HG03342 (cell line): ENCODE measurements at regions not wholly inside any gene's neighbourhood (a gene's known extent, or its start where the extent isn't known, plus 50 kb on each side); places are given as distances from the start of the nearest gene placed in this dataset.
A peak's percentile ranks its signal among the peaks of the same experiment; 100 is the strongest.

Experiments used
- ATAC-seq: cut with Tn5 transposase; IDR thresholded peaks from one replicate; pipeline ENCODE4 v1.9.1; 2021; ENCODE audit warnings: mild to moderate bottlenecking, moderate library complexity; ENCODE audit not compliant: unreplicated experiment

GRCh38 chr11:128198216-128198772 lies 389.1 kb downstream of the ETS1 start:
- ATAC-seq: no peak

- ATAC-seq: no peak
Observed at GRCh38 chr11:128196235-128196634, 391.1 kb downstream of the ETS1 start.

- no peak for ATAC-seq
Observed at GRCh38 chr11:128195756-128196155, 391.6 kb downstream of the ETS1 start.

GRCh38 chr11:128195057-128195751 lies 392.2 kb downstream of the ETS1 start:
- ATAC-seq: no peak

- no peak for ATAC-seq
Observed at GRCh38 chr11:128194216-128194615, 393.1 kb downstream of the ETS1 start.

- no peak for ATAC-seq
Observed at GRCh38 chr11:128193615-128194014, 393.7 kb downstream of the ETS1 start.

GRCh38 chr11:128190312-128190711 lies 397.0 kb downstream of the ETS1 start:
- no peak for ATAC-seq

GRCh38 chr11:128189823-128190222 lies 397.5 kb downstream of the ETS1 start:
- no peak for ATAC-seq

GRCh38 chr11:128188346-128189004 lies 398.9 kb downstream of the ETS1 start:
- no peak for ATAC-seq

GRCh38 chr11:128187835-128188234 lies 399.5 kb downstream of the ETS1 start:
- no peak for ATAC-seq

- no peak for ATAC-seq
Observed at GRCh38 chr11:128187377-128187776, 400.0 kb downstream of the ETS1 start.

- ATAC-seq: no peak
Observed at GRCh38 chr11:128184981-128185380, 402.4 kb downstream of the ETS1 start.

- no peak for ATAC-seq
Observed at GRCh38 chr11:128182844-128183243, 404.5 kb downstream of the ETS1 start.

- ATAC-seq: no peak
Observed at GRCh38 chr11:128181984-128182383, 405.4 kb downstream of the ETS1 start.

GRCh38 chr11:128181088-128181480 lies 406.3 kb downstream of the ETS1 start:
- ATAC-seq: no peak

GRCh38 chr11:128180441-128181087 lies 406.8 kb downstream of the ETS1 start:
- no peak for ATAC-seq

GRCh38 chr11:128179512-128179911 lies 407.8 kb downstream of the ETS1 start:
- ATAC-seq: no peak

- ATAC-seq: no peak
Observed at GRCh38 chr11:128179039-128179438, 408.3 kb downstream of the ETS1 start.

GRCh38 chr11:128174465-128175291 lies 412.7 kb downstream of the ETS1 start:
- ATAC-seq: no peak

GRCh38 chr11:128172046-128172878 lies 415.1 kb downstream of the ETS1 start:
- peak; percentile 86 for ATAC-seq
